Hematopoietic multipotent progenitor cell treated with erythropoietin and hydrocortisone succinate and interleukin-3 and kit ligand, for 8 days (in vitro differentiated cells): ENCODE measurements at regions not wholly inside any gene's neighbourhood (a gene's known extent, or its start where the extent isn't known, plus 50 kb on each side); places are given as distances from the start of the nearest gene placed in this dataset.

Experiments used
- DNase-seq: peaks from one replicate; pipeline ENCODE4 v3.0.0-alpha.2; 2015

- DNase-seq: no peak
Observed at GRCh38 chr6:65852369-65852852, 145.4 kb upstream of the EYS start.

DNA sequence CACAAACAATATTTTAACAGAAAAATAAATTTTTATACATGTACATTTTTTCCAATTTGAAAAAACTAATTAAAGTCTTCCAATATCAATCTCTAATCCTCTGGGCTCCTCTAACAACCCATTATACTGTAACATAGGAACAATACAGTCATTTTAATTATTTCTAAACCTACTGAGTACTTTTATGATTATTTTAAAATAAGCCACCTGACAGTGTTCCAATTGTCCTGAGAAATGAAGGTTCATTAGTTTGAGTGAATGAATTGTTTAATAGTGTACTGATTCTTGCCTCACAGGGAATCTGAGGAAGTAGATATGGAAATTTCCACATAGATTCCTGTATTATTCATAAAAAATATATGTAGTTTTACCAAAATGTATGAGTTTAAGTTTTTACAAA is 123.1 kb upstream of the EYS start:
- DNase-seq: no peak

DNA sequence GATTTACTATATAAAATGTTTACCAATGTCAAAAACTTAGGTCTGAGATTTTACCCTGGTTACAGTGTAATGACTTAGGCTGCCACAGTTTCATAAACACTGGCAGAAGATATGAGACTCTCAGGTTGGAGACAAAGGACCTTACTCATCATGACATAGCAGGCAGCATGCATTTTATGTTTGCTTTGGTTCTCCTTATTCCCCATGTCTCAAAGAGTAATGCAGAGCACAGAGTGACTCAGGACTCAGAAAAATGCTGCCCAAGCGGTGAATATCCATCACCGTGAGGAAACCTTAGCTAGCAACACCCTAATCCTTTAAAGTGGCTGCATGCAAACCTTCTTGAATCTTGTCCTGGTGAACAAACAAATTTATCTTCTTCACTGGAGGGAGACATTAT is 112.1 kb upstream of the EYS start:
- no peak for DNase-seq

DNA sequence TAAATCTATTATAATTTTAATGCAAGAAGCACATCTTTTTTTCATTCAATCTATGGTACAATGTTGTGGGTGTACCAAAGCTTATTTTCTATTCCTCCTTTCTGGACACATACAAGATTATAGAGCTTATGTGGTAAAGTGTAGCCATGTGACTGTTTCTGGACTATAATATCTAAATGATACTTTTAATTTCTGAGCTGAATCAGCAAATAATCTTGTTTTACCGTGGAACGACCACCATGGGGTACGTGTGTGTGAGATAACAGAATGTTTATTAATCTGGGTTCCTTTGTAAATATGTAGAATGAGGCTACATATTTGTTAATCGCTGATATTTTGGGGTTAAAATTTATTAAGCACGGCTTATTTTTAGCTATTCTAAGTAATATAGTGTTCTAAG is 111.5 kb upstream of the EYS start:
- no peak for DNase-seq

- no peak for DNase-seq
Observed at GRCh38 chr6:65816991-65817390, 110.0 kb upstream of the EYS start.

DNA sequence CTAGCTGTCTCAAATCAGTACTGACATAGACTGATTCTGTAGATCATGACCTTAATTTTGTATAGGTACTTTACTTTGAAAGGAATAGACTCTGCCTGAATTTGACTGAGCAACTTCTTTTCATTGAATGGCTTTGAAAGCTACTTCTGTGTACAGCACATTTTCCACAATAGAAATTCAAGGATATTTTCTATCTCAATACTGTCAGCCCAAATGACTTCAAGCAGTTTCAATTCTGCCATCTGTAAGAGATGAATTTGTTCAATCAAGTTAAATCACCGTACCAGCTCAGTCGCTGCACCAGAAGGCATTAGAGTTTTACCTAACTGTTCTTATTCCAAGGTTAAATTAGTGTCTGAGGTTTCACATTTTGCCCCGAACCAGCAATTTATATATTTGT is 107.0 kb upstream of the EYS start:
- DNase-seq: no peak

- no peak for DNase-seq
Observed at GRCh38 chr6:65803186-65803585, 96.2 kb upstream of the EYS start.

DNA sequence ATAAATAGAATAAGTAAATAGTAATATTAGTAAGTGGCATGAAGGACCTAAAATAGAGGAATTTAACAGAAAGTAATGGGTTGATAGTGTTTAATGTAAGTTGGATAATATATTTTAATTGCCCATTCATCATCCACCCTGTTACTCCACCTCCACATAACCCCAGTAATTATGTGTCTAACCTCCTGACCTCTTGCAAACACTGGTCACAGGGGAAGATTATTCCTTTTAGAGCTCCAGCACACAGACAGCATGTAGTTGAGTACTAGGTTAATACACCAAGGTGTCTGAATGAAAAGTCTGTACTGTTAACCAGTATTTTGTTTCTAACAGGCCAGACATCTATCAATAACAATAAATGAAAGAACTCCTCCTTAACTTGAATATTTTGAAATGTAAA is 92.4 kb upstream of the EYS start:
- DNase-seq: no peak

GRCh38 chr6:65798280-65799014 is 91.4 kb upstream of the EYS start:
- no peak for DNase-seq

DNA sequence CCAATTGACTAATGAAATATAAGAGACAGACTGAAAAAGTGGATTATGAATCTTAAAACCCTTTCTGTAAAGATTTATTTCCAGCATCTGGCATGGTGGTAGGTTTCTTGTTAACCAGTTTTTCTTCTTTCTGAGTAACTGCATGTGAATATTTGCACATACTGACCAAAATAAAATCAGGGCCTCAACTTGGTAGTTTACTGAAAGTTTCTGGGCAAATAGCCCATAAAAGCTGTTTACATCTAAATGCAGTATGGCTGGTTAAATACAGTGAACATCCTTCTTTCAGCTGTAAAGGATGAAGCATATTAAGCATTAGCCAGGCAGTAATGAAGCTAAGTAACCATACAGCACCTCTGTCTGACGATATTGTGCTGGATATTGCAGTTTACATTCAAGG is 83.6 kb upstream of the EYS start:
- no peak for DNase-seq

- DNase-seq: no peak
Observed at GRCh38 chr6:65787787-65788186, 80.8 kb upstream of the EYS start.

DNA sequence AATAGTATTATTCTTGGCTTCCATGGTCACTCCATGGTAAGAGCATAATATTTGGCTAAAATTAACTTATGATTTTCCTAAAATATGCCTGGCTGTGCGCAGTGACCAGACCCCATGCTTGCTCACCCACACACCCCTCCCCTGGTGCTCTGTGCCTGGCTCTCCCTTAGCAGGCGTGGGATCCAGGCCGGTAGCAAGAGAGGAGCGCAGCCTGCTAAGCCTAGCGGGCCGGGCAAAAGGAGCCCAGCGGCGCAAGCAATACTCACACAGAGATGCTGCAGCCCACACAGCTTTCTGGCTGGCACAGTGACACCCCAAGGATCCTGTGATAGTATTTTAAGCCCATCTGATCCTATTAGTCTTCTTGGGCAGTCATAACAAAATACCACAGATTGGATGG is 79.8 kb upstream of the EYS start:
- DNase-seq: no peak

- no peak for DNase-seq
Observed at GRCh38 chr6:65780691-65781090, 73.7 kb upstream of the EYS start.

DNA sequence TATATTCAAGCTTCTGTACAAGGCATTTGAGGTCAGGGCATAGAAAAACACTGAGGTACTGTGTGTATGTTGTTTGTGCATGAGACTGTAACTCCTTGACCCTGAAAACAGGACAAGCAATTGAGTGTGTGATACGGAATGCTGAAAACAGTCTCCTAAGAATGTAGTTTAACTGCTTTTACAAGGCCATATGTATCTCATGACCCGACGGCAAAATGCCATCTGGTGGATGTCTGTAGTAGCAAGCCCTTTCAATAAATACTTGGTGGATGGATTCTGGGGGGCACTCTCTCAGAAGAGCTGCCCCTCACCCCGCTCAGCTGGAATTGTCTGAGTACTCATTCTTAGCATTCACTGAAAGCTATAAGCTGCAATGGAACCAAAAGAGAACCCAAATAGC is 69.3 kb upstream of the EYS start:
- DNase-seq: no peak

DNA sequence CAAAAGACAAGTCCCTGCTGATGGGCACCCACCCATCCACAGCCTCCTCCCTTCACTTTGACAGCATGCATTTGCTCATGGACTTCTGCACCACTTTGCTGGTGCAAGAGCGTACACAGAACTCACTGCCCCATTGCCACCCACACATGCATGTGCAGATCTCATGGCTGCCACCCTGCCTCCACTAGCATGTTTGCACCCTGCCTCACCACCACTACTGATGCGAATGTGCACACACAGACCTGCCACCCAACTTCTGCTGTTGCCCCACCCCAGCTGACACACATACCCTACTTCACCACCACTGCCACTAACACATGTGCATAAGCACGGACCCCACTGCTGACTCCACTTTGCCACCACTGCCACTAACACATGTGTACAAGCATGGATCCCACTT is 64.9 kb upstream of the EYS start:
- DNase-seq: no peak

DNA sequence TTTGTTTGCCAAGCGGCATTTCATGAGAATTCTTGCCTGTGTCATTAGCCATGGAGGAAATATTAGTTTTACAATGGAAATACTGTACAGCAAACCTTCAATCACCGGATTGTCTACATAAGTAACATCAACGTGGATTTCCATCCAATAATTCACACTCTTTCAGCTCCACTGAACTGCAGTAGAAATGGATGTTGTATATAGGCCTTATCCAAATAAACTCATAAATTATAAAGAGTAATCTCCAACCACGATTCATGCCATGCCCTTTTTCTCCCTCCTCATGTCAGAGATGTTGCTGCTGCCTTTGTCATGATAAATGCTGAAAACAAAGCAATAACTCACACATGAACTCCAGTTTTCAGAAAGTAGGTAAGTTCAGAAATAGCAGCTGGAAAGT is 54.9 kb upstream of the EYS start:
- DNase-seq: no peak

GRCh38 chr6:65760285-65760684 is 53.3 kb upstream of the EYS start:
- no peak for DNase-seq
